Colon (tissue), 2 donors: ENCODE measurements at regions not wholly inside any gene's neighbourhood (a gene's known extent, or its start where the extent isn't known, plus 50 kb on each side); places are given as distances from the start of the nearest gene placed in this dataset.
"Not testable (repeated sequence)": the region's sequence is repeated elsewhere in the genome, so short reads cannot be mapped to it uniquely, and the experiment has no call there.

Source experiments
- FAIRE-seq: peaks from 2 replicates; lab custom pipeline; 2012; peaks lifted over from hg19 to GRCh38; lab: Jason Lieb, UNC
- donor health status: control.
- donor health status: control.

DNA sequence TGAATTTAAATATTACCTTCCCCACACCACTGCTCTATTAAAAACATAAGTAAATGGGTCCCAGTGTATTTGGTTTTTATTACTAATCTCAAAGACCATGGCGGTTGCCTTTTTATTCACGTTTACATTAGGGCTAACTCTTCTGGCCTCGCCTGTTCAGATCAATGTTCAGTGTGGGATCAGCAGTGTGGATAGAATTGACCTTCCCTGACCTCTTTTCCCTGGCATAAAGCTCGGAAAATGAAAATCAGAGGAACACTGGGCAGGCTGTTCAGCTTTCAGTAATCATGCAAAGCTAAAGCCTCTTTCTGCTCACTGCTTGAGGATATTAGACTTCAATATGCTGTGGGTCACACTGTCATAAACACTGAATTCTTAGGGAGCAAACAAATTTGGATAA, 422.6 kb upstream of the ONECUT1 start:
- FAIRE-seq: no peak

DNA sequence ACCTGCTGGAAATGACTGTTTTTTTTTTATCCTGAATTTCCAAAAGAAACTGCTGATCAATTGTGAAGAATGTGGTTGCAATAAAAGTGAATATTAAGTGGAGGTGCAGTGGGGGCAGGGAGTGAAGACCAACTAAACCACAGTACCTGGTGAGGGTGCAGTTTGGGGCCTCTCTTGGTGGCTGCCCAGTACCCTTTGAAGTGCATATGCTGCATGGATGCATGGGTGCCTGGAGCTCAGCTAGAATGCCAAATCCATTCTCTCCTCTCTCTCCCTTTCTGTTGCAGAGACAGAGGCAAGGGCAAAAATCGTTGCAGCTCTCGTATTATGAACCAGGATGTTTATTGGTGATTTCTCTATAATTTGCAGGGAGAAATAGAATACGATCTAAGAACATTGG, 420.5 kb upstream of the ONECUT1 start:
- no peak for FAIRE-seq

GRCh38 chr15:53209396-53210042, 419.4 kb upstream of the ONECUT1 start:
- no peak for FAIRE-seq

DNA sequence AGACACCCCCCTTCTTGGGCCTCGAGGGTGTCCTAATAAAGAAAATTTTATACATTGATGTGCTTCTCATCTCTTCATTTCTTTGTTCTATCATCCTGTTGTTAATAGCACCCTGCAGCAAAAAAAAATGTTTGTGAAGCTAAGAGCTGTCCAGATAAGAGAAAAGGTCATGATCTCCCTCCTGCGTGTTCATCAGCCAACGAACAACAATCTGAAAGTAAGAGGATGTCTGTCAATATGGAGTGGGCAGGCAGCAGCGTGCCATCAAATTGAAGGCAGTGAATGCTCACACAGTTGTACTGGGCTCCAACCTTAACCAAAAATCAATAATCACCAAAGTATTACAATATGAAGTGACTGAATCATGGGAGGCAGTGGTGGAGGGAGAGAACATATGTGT, 418.6 kb upstream of the ONECUT1 start:
- FAIRE-seq: no peak

DNA sequence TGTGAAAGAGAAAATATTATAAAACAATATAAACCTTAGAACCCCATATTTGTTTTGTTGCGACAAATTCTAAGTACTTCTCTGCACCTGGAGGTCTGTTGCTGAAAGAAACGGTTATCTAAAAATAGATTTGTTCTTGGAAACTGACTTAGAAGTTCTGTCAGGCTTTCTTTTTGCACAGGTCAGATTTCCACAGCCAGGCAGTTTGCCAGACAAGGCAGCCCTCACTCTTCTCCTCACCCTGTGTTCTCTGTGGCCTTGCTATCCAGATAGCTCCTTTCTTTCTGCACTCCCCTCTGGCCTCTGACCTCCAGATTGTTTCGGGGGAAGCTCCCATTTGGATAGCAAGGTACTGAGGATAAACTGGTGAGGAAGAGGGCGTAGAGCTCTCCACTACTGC, 413.3 kb upstream of the ONECUT1 start:
- no peak for FAIRE-seq

- no peak for FAIRE-seq
Measured at GRCh38 chr15:53202876-53203275, 412.7 kb upstream of the ONECUT1 start.

- FAIRE-seq: no peak
Measured at GRCh38 chr15:53197426-53197839, 407.3 kb upstream of the ONECUT1 start.

GRCh38 chr15:53196788-53197187, 406.7 kb upstream of the ONECUT1 start:
- FAIRE-seq: no peak

DNA sequence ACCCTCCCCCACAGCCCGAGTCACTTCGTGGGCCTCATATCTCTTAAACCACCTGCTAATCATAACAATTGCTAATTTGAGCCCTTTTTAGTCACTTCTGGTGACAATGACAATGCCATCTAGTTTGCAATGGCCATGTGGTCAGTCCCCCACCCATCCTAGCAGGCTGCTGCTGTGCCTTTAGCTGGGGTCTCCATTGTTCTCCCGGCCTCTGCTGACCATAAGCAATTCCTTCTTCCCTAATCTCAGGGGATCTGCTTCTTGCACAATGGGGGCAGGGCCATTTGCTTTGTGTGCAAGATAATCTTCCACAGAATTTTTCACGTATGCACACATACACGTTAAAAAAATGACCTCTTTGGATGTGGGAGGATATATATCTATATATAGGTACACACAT, 406.1 kb upstream of the ONECUT1 start:
- no peak for FAIRE-seq

GRCh38 chr15:53193149-53193548, 403.0 kb upstream of the ONECUT1 start:
- no peak for FAIRE-seq

GRCh38 chr15:53189860-53190259, 399.7 kb upstream of the ONECUT1 start:
- FAIRE-seq: no peak

GRCh38 chr15:53183449-53183848, 393.3 kb upstream of the ONECUT1 start:
- FAIRE-seq: not testable (repeated sequence)

- no peak for FAIRE-seq
Measured at GRCh38 chr15:53171571-53171970, 381.4 kb upstream of the ONECUT1 start.

GRCh38 chr15:53166684-53167201, 376.6 kb upstream of the ONECUT1 start:
- no peak for FAIRE-seq

DNA sequence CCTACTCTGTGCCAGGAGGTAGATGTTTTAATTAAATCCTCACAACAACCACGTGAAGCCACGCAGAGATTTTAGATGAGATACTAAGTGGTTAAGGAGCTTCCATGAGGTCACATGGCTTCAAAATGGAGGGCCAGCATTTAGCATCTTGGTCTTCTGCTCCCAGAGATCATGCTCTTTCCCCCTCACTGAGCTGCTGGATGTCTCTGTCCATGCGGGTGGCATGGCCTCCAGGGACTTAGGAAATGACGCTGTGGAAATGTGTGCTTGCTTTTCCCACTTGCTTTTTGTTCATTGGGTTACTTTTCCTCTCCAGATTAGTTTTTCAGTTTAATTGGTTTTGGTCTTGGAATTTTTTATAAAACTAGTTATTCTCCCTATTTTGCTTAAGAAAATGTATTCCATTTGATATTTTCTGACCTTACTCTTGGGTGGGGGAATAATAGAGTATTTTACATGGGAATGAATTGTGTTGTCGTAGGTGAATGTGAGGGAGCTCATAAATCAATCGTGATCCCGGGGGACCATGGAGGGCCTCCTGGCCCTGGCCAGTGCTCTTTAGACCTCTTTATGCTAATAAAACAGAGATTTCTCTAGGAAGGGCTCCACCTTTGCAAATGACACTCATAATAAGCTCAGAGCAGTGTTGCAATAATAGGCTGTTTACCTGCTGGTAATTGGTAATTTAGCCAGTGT, 376.0 kb upstream of the ONECUT1 start:
- FAIRE-seq: no peak

DNA sequence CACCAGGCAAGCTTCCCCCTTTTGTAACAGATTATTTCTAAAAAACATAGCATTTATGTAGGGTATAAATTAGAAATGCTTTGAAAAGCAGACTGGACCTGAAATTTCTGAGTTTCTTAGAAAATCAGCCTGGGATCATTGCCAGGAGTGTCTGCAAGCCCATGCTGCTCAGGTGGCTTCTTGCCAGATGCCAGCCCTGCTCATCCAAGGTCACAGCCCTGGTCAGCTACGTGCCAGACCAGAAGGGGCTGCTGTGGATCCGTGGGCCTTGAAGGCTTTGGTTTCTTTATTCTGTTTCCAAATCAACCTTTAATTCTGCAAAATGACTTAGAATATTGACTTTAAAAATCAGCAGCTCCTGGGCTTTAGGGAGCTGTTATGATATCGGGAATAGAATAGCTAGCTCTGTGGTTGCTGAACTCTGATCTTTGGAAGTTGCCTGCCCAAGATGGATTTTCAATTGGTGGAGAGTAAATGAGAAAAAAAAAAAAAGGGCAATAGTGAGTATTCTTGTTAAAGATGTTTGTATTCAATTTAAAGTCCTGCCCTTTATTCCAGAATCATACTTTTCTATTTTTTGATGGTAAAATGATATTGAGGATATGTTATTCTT, 370.1 kb upstream of the ONECUT1 start:
- FAIRE-seq: no peak

- no peak for FAIRE-seq
Measured at GRCh38 chr15:53159458-53159857, 369.3 kb upstream of the ONECUT1 start.

GRCh38 chr15:53158995-53159394, 368.9 kb upstream of the ONECUT1 start:
- no peak for FAIRE-seq

GRCh38 chr15:53133255-53133850, 343.2 kb upstream of the ONECUT1 start:
- no peak for FAIRE-seq

- no peak for FAIRE-seq
Measured at GRCh38 chr15:53130943-53131342, 340.8 kb upstream of the ONECUT1 start.

DNA sequence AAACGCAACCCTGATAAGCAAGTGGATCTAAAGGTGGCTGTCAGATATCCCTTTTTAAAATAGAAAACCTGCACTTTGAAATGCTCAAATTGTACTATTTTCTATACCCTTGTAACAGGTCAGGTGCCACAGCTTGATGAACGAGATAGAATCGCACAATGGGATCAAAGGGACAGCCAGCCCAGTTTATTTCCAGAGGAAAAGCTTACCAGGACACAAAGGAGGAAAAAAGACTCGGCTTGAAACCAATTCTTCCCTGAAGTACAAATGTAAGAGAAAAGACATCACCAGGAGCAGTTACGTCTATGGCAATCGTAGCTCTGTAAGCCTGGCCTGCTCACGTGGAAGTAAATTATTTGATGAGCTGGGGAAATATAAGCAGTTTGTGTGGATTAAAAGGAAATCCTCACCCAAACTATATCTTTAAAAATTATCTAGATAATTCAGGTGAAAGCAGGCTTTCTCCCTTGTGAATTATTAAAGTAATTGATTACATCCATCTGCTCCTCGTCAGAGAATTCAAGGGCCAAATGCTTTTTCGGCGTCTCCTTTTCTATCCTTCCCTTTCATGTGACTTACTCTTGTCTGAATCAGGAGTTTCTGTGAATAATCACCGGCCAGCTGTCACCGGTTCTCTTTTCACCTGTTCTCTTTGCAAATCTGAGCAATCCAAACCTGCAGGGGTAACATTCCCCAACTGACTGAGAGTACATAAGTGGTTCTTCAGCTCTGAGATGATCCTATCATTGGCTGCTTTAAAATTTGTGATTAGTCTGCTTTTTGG, 339.2 kb upstream of the ONECUT1 start:
- FAIRE-seq: no peak

- FAIRE-seq: no peak
Measured at GRCh38 chr15:53128652-53129051, 338.5 kb upstream of the ONECUT1 start.
